ENCODE measurements at regions not wholly inside any gene's neighbourhood (a gene's known extent, or its start where the extent isn't known, plus 50 kb on each side); places are given as distances from the start of the nearest gene placed in this dataset.

- H2BK12ac ChIP-seq (ENCODE audit: low read length): no peak overlapping the region
- no peak overlapping the region for H3K18ac ChIP-seq (ENCODE audit: low read length)
Observed at GRCh38 chr14:98579140-98579539, 692.9 kb downstream of the BCL11B start.

GRCh38 chr14:98580131-98580678 is 691.8 kb downstream of the BCL11B start:
- Histone ChIP-seq H3K9me3 (ENCODE audit: insufficient read depth, low read depth, low read length) (peaks cover 2% of the 10 kb centered on the region), H3K4me3 (ENCODE audit: low read depth, low read length) (no peak overlapping the region), H3K23ac (ENCODE audit: low read length) (no peak overlapping the region), H2BK120ac (ENCODE audit: insufficient read depth, low read length, poor library complexity) (no peak overlapping the region), H3K18ac (ENCODE audit: low read length) (no peak overlapping the region), H3K9ac (ENCODE audit: low read length) (no peak overlapping the region), H3K14ac (ENCODE audit: low read length) (no peak overlapping the region), H3K27me3 (ENCODE audit: insufficient read depth, low read length) (no peaks in the 10 kb centered on the region), H3K4me2 (ENCODE audit: low read length) (no peak overlapping the region), H3K79me1 (ENCODE audit: low read length) (no peaks in the 10 kb centered on the region), H3K36me3 (ENCODE audit: control insufficient read depth in 1 of 2, insufficient read depth in 2 of 2, low read length in 2 of 2) (no peaks in the 10 kb centered on the region), H3K4ac (ENCODE audit: low read depth, low read length) (no peak overlapping the region), H4K91ac (ENCODE audit: low read depth, low read length) (no peak overlapping the region), H2AFZ (ENCODE audit: insufficient read depth, low read length, poor library complexity) (no peak overlapping the region), H4K12ac (ENCODE audit: low read depth, low read length) (no peak overlapping the region), H2BK5ac (ENCODE audit: low read depth, low read length, poor library complexity) (no peak overlapping the region), H3K4me1 (ENCODE audit: control insufficient read depth in 1 of 2, insufficient read depth in 2 of 2, low read length in 2 of 2) (no peaks in the 10 kb centered on the region), H3K79me2 (ENCODE audit: control insufficient read depth, insufficient read depth, low read length, poor library complexity) (no peaks in the 10 kb centered on the region), H4K8ac (ENCODE audit: low read depth, low read length) (no peak overlapping the region), H2BK12ac (ENCODE audit: low read length) (no peak overlapping the region), H3K27ac (ENCODE audit: low read depth, low read length) (no peak overlapping the region), H2AK5ac (ENCODE audit: low read length) (no peak overlapping the region)
- DNase-seq: peak in 1 of 2 donors; percentile 18
- WGBS (ENCODE audit: extremely low coverage, insufficient coverage, insufficient read length): no CpG with 5 or more reads among the region's 3 CpGs

More at GRCh38 chr14:98579140-98579539, 692.9 kb downstream of the BCL11B start:
- no peak overlapping the region for H3K27ac ChIP-seq (ENCODE audit: low read depth, low read length)
- no peak overlapping the region for H2BK5ac ChIP-seq (ENCODE audit: low read depth, low read length, poor library complexity)
- H4K91ac ChIP-seq (ENCODE audit: low read depth, low read length): no peak overlapping the region
- no peak overlapping the region for H2AK5ac ChIP-seq (ENCODE audit: low read length)
- WGBS (ENCODE audit: extremely low coverage, insufficient coverage, insufficient read length): no CpG with 5 or more reads among the region's 1 CpG
- H4K8ac ChIP-seq (ENCODE audit: low read depth, low read length): no peak overlapping the region
- H3K4me1 ChIP-seq (ENCODE audit: control insufficient read depth in 1 of 2, insufficient read depth in 2 of 2, low read length in 2 of 2): no peaks in the 10 kb centered on the region
- H3K9me3 ChIP-seq (ENCODE audit: insufficient read depth, low read depth, low read length): peaks cover 2% of the 10 kb centered on the region
- no peak overlapping the region for H2AFZ ChIP-seq (ENCODE audit: insufficient read depth, low read length, poor library complexity)
- peak in 1 of 2 donors; percentile 8 for DNase-seq
- H3K27me3 ChIP-seq (ENCODE audit: insufficient read depth, low read length): no peaks in the 10 kb centered on the region
- no peaks in the 10 kb centered on the region for H3K36me3 ChIP-seq (ENCODE audit: control insufficient read depth in 1 of 2, insufficient read depth in 2 of 2, low read length in 2 of 2)
- no peaks in the 10 kb centered on the region for H3K79me2 ChIP-seq (ENCODE audit: control insufficient read depth, insufficient read depth, low read length, poor library complexity)
- H2BK120ac ChIP-seq (ENCODE audit: insufficient read depth, low read length, poor library complexity): no peak overlapping the region
- H3K14ac ChIP-seq (ENCODE audit: low read length): no peak overlapping the region
- H3K23ac ChIP-seq (ENCODE audit: low read length): no peak overlapping the region
- H3K4me2 ChIP-seq (ENCODE audit: low read length): no peak overlapping the region
- H3K4ac ChIP-seq (ENCODE audit: low read depth, low read length): no peak overlapping the region
- no peak overlapping the region for H3K4me3 ChIP-seq (ENCODE audit: low read depth, low read length)
- H4K12ac ChIP-seq (ENCODE audit: low read depth, low read length): no peak overlapping the region
- H3K79me1 ChIP-seq (ENCODE audit: low read length): no peaks in the 10 kb centered on the region
- no peak overlapping the region for H3K9ac ChIP-seq (ENCODE audit: low read length)

GRCh38 chr14:98582276-98582675 is 689.7 kb downstream of the BCL11B start:
- Histone ChIP-seq H3K4me3 (ENCODE audit: low read depth, low read length) (no peak overlapping the region), H2AFZ (ENCODE audit: insufficient read depth, low read length, poor library complexity) (no peak overlapping the region), H3K4ac (ENCODE audit: low read depth, low read length) (no peak overlapping the region), H3K9ac (ENCODE audit: low read length) (no peak overlapping the region), H3K79me1 (ENCODE audit: low read length) (no peaks in the 10 kb centered on the region), H4K91ac (ENCODE audit: low read depth, low read length) (no peak overlapping the region), H3K79me2 (ENCODE audit: control insufficient read depth, insufficient read depth, low read length, poor library complexity) (no peaks in the 10 kb centered on the region), H3K36me3 (ENCODE audit: control insufficient read depth in 1 of 2, insufficient read depth in 2 of 2, low read length in 2 of 2) (no peaks in the 10 kb centered on the region), H3K18ac (ENCODE audit: low read length) (no peak overlapping the region), H3K14ac (ENCODE audit: low read length) (no peak overlapping the region), H3K27ac (ENCODE audit: low read depth, low read length) (no peak overlapping the region), H2BK5ac (ENCODE audit: low read depth, low read length, poor library complexity) (no peak overlapping the region), H3K9me3 (ENCODE audit: insufficient read depth, low read depth, low read length) (peaks cover 2% of the 10 kb centered on the region), H2BK120ac (ENCODE audit: insufficient read depth, low read length, poor library complexity) (no peak overlapping the region), H3K4me1 (ENCODE audit: control insufficient read depth in 1 of 2, insufficient read depth in 2 of 2, low read length in 2 of 2) (no peaks in the 10 kb centered on the region), H4K8ac (ENCODE audit: low read depth, low read length) (no peak overlapping the region), H2AK5ac (ENCODE audit: low read length) (no peak overlapping the region), H2BK12ac (ENCODE audit: low read length) (no peak overlapping the region), H3K27me3 (ENCODE audit: insufficient read depth, low read length) (no peaks in the 10 kb centered on the region), H4K12ac (ENCODE audit: low read depth, low read length) (no peak overlapping the region), H3K4me2 (ENCODE audit: low read length) (no peak overlapping the region), H3K23ac (ENCODE audit: low read length) (no peak overlapping the region)
- WGBS (ENCODE audit: extremely low coverage, insufficient coverage, insufficient read length): no CpG with 5 or more reads among the region's 7 CpGs
- no peak for DNase-seq

GRCh38 chr14:98591161-98591560 is 680.8 kb downstream of the BCL11B start:
- no peak overlapping the region for H3K23ac ChIP-seq (ENCODE audit: low read length)
- no peak overlapping the region for H2BK5ac ChIP-seq (ENCODE audit: low read depth, low read length, poor library complexity)
- H3K18ac ChIP-seq (ENCODE audit: low read length): no peak overlapping the region
- H2AK5ac ChIP-seq (ENCODE audit: low read length): no peak overlapping the region
- no peaks in the 10 kb centered on the region for H3K79me1 ChIP-seq (ENCODE audit: low read length)
- WGBS (ENCODE audit: extremely low coverage, insufficient coverage, insufficient read length): no CpG with 5 or more reads among the region's 6 CpGs
- no peaks in the 10 kb centered on the region for H3K79me2 ChIP-seq (ENCODE audit: control insufficient read depth, insufficient read depth, low read length, poor library complexity)
- no peak overlapping the region for H3K4ac ChIP-seq (ENCODE audit: low read depth, low read length)
- no peak overlapping the region for H2BK120ac ChIP-seq (ENCODE audit: insufficient read depth, low read length, poor library complexity)
- H3K36me3 ChIP-seq (ENCODE audit: control insufficient read depth in 1 of 2, insufficient read depth in 2 of 2, low read length in 2 of 2): no peaks in the 10 kb centered on the region
- H4K8ac ChIP-seq (ENCODE audit: low read depth, low read length): no peak overlapping the region
- H3K9ac ChIP-seq (ENCODE audit: low read length): no peak overlapping the region
- H3K14ac ChIP-seq (ENCODE audit: low read length): no peak overlapping the region
- H3K4me2 ChIP-seq (ENCODE audit: low read length): no peak overlapping the region
- no peaks in the 10 kb centered on the region for H3K9me3 ChIP-seq (ENCODE audit: insufficient read depth, low read depth, low read length)
- DNase-seq: no peak
- H4K91ac ChIP-seq (ENCODE audit: low read depth, low read length): no peak overlapping the region
- H3K4me3 ChIP-seq (ENCODE audit: low read depth, low read length): no peak overlapping the region
- H3K27ac ChIP-seq (ENCODE audit: low read depth, low read length): no peak overlapping the region
- no peak overlapping the region for H4K12ac ChIP-seq (ENCODE audit: low read depth, low read length)
- H2BK12ac ChIP-seq (ENCODE audit: low read length): no peak overlapping the region
- H3K4me1 ChIP-seq (ENCODE audit: control insufficient read depth in 1 of 2, insufficient read depth in 2 of 2, low read length in 2 of 2): no peaks in the 10 kb centered on the region
- H3K27me3 ChIP-seq (ENCODE audit: insufficient read depth, low read length): no peaks in the 10 kb centered on the region
- no peak overlapping the region for H2AFZ ChIP-seq (ENCODE audit: insufficient read depth, low read length, poor library complexity)
